ENCODE measurements at regions not wholly inside any gene's neighbourhood (a gene's known extent, or its start where the extent isn't known, plus 50 kb on each side); places are given as distances from the start of the nearest gene placed in this dataset.

DNA sequence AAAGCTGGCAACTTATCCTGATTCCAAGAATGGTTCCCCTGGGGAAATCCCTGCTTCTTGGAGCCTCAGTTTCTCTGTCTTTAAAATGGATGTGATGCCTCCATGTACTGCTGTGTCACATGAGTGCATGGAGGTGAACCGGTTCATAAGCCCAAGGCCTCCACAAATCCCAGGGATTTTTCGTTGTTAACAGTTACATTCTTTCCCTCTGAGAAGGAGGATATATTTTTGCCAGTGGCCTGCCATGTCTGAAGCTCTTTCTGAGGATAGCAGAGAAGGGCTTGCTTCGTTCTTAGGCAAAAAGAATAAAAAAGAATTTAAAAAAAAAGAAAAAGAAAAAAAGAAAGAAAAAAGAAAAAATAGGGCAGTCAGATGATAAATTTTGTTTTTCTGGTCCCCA, 52.2 kb upstream of the CIBAR2 start:
- H3K27ac Mint-ChIP-seq: no peak overlapping the region
- Histone ChIP-seq H3K4me2 (ENCODE audit: insufficient read depth, insufficient read length, low read length) (no peak overlapping the region), H3T11ph (ENCODE audit: low read length) (no peak overlapping the region), H3K9ac (ENCODE audit: extremely low read depth, insufficient read length, low read length) (no peak overlapping the region), H3K56ac (ENCODE audit: insufficient read length, low read depth, low read length) (no peak overlapping the region), H2AFZ (ENCODE audit: low read length) (no peak overlapping the region), H4K20me1 (ENCODE audit: control insufficient read depth, insufficient read depth, insufficient read length) (no peaks in the 10 kb centered on the region), H3K18ac (ENCODE audit: insufficient read length, low read depth, low read length) (no peak overlapping the region), H2AK5ac (ENCODE audit: insufficient read length, low read length) (no peak overlapping the region), H4K8ac (replicated peaks; ENCODE audit: insufficient read length, low read depth, low read length) (no peak overlapping the region), H3K23ac (ENCODE audit: insufficient read length, low read depth, low read length) (no peak overlapping the region), H2BK20ac (ENCODE audit: low read depth, low read length, poor library complexity, severe bottlenecking) (no peak overlapping the region), H4K5ac (ENCODE audit: insufficient read length, low read depth, low read length) (no peak overlapping the region), H2BK15ac (ENCODE audit: low read depth, low read length) (no peak overlapping the region), H4K91ac (ENCODE audit: insufficient read length, low read depth, low read length) (no peak overlapping the region), H3K27ac (ENCODE audit: insufficient read length, low read depth, low read length) (no peak overlapping the region), H3K27me3 (ENCODE audit: insufficient read depth, low read length) (no peaks in the 10 kb centered on the region), H3K79me2 (ENCODE audit: insufficient read depth, low read length) (no peaks in the 10 kb centered on the region), H3K4me1 (ENCODE audit: insufficient read depth, low read length) (peaks cover 5% of the 10 kb centered on the region; the same call in 1 of the 2 replicates), H2BK12ac (ENCODE audit: insufficient read length, low read depth, low read length) (no peak overlapping the region), H2BK120ac (ENCODE audit: low read depth, low read length, poor library complexity, severe bottlenecking) (no peak overlapping the region), H3K9me3 (ENCODE audit: control insufficient read depth, low read depth, low read length) (no peaks in the 10 kb centered on the region), H3K79me1 (ENCODE audit: insufficient read depth, low read depth, low read length, poor library complexity, severe bottlenecking) (no peaks in the 10 kb centered on the region), H3K14ac (ENCODE audit: insufficient read depth, low read length) (no peak overlapping the region), H3K23me2 (ENCODE audit: insufficient read length, low read depth, low read length, poor library complexity, severe bottlenecking) (no peaks in the 10 kb centered on the region), H2BK5ac (ENCODE audit: insufficient read length, low read length) (no peak overlapping the region), H3K4ac (ENCODE audit: low read depth, low read length) (no peak overlapping the region)
- no peaks in the 10 kb centered on the region for H3K36me3 Mint-ChIP-seq (ENCODE audit: insufficient read depth in 1 of 3, low read depth in 3 of 3)
- no peaks in the 10 kb centered on the region; a peak in 1 of 5 replicates for H3K9me3 Mint-ChIP-seq
- H3K4me3 Mint-ChIP-seq: no peak overlapping the region
- DNase-seq: no peak
- peaks cover 22 to 26% of the 10 kb centered on the region in 2 experiments for H3K4me1 Mint-ChIP-seq
- H3K27me3 Mint-ChIP-seq (ENCODE audit: low read depth): peaks cover 12% of the 10 kb centered on the region
- WGBS (ENCODE audit: extremely low coverage, insufficient read length, low lambda C conversion rate): no CpG with 5 or more reads among the region's 3 CpGs
- TF ChIP-seq, protein P1, sequence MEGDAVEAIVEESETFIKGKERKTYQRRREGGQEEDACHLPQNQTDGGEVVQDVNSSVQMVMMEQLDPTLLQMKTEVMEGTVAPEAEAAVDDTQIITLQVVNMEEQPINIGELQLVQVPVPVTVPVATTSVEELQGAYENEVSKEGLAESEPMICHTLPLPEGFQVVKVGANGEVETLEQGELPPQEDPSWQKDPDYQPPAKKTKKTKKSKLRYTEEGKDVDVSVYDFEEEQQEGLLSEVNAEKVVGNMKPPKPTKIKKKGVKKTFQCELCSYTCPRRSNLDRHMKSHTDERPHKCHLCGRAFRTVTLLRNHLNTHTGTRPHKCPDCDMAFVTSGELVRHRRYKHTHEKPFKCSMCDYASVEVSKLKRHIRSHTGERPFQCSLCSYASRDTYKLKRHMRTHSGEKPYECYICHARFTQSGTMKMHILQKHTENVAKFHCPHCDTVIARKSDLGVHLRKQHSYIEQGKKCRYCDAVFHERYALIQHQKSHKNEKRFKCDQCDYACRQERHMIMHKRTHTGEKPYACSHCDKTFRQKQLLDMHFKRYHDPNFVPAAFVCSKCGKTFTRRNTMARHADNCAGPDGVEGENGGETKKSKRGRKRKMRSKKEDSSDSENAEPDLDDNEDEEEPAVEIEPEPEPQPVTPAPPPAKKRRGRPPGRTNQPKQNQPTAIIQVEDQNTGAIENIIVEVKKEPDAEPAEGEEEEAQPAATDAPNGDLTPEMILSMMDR (conservative IDR thresholded peaks at IDR 0.05): no peak

Measured in H9 (cell line).